Stimulated activated CD8-positive, alpha-beta memory T cell treated with anti-CD3 and anti-CD28 coated beads, Interleukin-15, amount 100 ng/mL, for 48 hours (primary cell): ENCODE measurements at regions not wholly inside any gene's neighbourhood (a gene's known extent, or its start where the extent isn't known, plus 50 kb on each side); places are given as distances from the start of the nearest gene placed in this dataset.
"Not testable (repeated sequence)": the region's sequence is repeated elsewhere in the genome, so short reads cannot be mapped to it uniquely, and the experiment has no call there.

ENCODE experiments used
- DNase-seq, 2 donors: peaks; one replicate each; pipeline ENCODE4 v3.0.0-alpha.2; 2020; ENCODE audit warnings: low read depth in 2 of 2

- not testable (repeated sequence) for DNase-seq
Measured at GRCh38 chr15:47099801-47100200, 617.5 kb upstream of the SEMA6D start.

GRCh38 chr15:47108800-47109199, 608.5 kb upstream of the SEMA6D start:
- not testable (repeated sequence) for DNase-seq

- DNase-seq, result no peak
Measured at GRCh38 chr15:47116698-47117097, 600.6 kb upstream of the SEMA6D start.

- DNase-seq, result no peak
Measured at GRCh38 chr15:47119349-47119748, 598.0 kb upstream of the SEMA6D start.

- no peak for DNase-seq
Measured at GRCh38 chr15:47124430-47125102, 592.7 kb upstream of the SEMA6D start.

- DNase-seq, result no peak
Measured at GRCh38 chr15:47129033-47129432, 588.3 kb upstream of the SEMA6D start.

- not testable (repeated sequence) for DNase-seq
Measured at GRCh38 chr15:47131450-47131849, 585.9 kb upstream of the SEMA6D start.

- no peak for DNase-seq
Measured at GRCh38 chr15:47135267-47135666, 582.0 kb upstream of the SEMA6D start.

GRCh38 chr15:47136236-47136635, 581.1 kb upstream of the SEMA6D start:
- no peak for DNase-seq

- DNase-seq, result no peak
Measured at GRCh38 chr15:47139965-47140364, 577.3 kb upstream of the SEMA6D start.

GRCh38 chr15:47157827-47158226, 559.5 kb upstream of the SEMA6D start:
- no peak for DNase-seq

- no peak for DNase-seq
Measured at GRCh38 chr15:47158573-47158972, 558.7 kb upstream of the SEMA6D start.

GRCh38 chr15:47177177-47177576, 540.1 kb upstream of the SEMA6D start:
- DNase-seq, result no peak

GRCh38 chr15:47179988-47180387, 537.3 kb upstream of the SEMA6D start:
- DNase-seq, result no peak

GRCh38 chr15:47182818-47183217, 534.5 kb upstream of the SEMA6D start:
- DNase-seq, result no peak

- DNase-seq, result no peak
Measured at GRCh38 chr15:47184003-47184907, 533.0 kb upstream of the SEMA6D start.

GRCh38 chr15:47184908-47185801, 532.1 kb upstream of the SEMA6D start:
- DNase-seq, result no peak

GRCh38 chr15:47186075-47186474, 531.2 kb upstream of the SEMA6D start:
- DNase-seq, result no peak

- no peak for DNase-seq
Measured at GRCh38 chr15:47188758-47189507, 528.4 kb upstream of the SEMA6D start.

- DNase-seq, result no peak
Measured at GRCh38 chr15:47194718-47195117, 522.6 kb upstream of the SEMA6D start.

GRCh38 chr15:47196048-47196447, 521.3 kb upstream of the SEMA6D start:
- DNase-seq, result peak in 1 of 2 donors; percentile 8
